NB4 (cell line): ENCODE measurements at regions not wholly inside any gene's neighbourhood (a gene's known extent, or its start where the extent isn't known, plus 50 kb on each side); places are given as distances from the start of the nearest gene placed in this dataset.
A peak's percentile ranks its signal among the peaks of the same experiment; 100 is the strongest.

ENCODE experiments used
- DNase-seq: peaks from one replicate; pipeline ENCODE4 v3.0.0; 2010; ENCODE audit warnings: low read depth
- H3K4me3 ChIP-seq: one replicate; pipeline ENCODE4 v1.5.1; 2011; ENCODE audit warnings: mild to moderate bottlenecking, low read depth, low read length, moderate library complexity
- MYC ChIP-seq: IDR thresholded peaks from 2 replicates; pipeline ENCODE4 v1.6.1; 2011; ENCODE audit warnings: low read depth, low read length
- POLR2A ChIP-seq: IDR thresholded peaks from 2 replicates; pipeline ENCODE4 v1.6.1; 2011; ENCODE audit warnings: mild to moderate bottlenecking; ENCODE audit not compliant: insufficient read length; ENCODE audit errors: extremely low read depth
- TF ChIP-seq, protein P1 (sequence below): IDR thresholded peaks from 2 replicates; pipeline ENCODE4 v1.6.1; 2011; ENCODE audit warnings: low read depth, low read length
- TF ChIP-seq, protein P2 (sequence below): IDR thresholded peaks from one replicate; pipeline ENCODE4 v1.5.1; 2012; ENCODE audit warnings: low read depth, low read length

- H3K4me3 ChIP-seq, result no peak overlapping the region
- TF ChIP-seq, protein P1, sequence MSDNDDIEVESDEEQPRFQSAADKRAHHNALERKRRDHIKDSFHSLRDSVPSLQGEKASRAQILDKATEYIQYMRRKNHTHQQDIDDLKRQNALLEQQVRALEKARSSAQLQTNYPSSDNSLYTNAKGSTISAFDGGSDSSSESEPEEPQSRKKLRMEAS, result no peak
- TF ChIP-seq MYC (no peak), POLR2A (no peak)
- TF ChIP-seq, protein P2, sequence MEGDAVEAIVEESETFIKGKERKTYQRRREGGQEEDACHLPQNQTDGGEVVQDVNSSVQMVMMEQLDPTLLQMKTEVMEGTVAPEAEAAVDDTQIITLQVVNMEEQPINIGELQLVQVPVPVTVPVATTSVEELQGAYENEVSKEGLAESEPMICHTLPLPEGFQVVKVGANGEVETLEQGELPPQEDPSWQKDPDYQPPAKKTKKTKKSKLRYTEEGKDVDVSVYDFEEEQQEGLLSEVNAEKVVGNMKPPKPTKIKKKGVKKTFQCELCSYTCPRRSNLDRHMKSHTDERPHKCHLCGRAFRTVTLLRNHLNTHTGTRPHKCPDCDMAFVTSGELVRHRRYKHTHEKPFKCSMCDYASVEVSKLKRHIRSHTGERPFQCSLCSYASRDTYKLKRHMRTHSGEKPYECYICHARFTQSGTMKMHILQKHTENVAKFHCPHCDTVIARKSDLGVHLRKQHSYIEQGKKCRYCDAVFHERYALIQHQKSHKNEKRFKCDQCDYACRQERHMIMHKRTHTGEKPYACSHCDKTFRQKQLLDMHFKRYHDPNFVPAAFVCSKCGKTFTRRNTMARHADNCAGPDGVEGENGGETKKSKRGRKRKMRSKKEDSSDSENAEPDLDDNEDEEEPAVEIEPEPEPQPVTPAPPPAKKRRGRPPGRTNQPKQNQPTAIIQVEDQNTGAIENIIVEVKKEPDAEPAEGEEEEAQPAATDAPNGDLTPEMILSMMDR, result no peak
- peak; percentile 32 for DNase-seq
Measured at GRCh38 chr1:199460933-199461332, 566.6 kb upstream of the NR5A2 start.

GRCh38 chr1:199463521-199464127 lies 563.9 kb upstream of the NR5A2 start:
- no peak overlapping the region for H3K4me3 ChIP-seq
- TF ChIP-seq, protein P2, result peak; percentile 60
- TF ChIP-seq POLR2A, result no peak
- TF ChIP-seq, protein P1, result peak; percentile 51; the same call in 1 of the 2 replicates
- peak; percentile 79 for DNase-seq

- TF ChIP-seq MYC (no peak), POLR2A (no peak)
- TF ChIP-seq, protein P2, result no peak
- TF ChIP-seq, protein P1, result no peak
- no peak overlapping the region for H3K4me3 ChIP-seq
- DNase-seq, result no peak
Measured at GRCh38 chr1:199466961-199467360, 560.5 kb upstream of the NR5A2 start.

DNA sequence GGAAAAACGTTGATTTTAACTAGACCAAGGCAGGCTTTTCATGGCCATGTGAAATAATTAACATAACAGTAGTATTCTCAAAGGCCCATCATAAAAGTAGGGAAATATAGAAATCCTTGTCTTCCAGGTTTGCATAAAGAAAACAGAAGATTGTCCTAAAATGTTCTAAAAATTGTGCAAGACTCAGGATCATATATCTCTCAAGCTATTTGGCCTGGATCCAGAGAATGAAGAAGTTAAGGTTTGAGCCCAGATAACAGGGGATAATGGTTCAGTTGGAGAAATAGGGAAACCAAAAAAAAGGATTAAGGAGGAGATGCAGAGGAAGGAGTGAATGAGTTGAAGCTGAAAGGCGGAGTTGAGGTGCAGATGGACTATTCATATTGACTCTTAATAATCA lies 555.5 kb upstream of the NR5A2 start:
- no peak overlapping the region for H3K4me3 ChIP-seq
- TF ChIP-seq POLR2A (no peak), MYC (no peak)
- TF ChIP-seq, protein P1, result no peak
- TF ChIP-seq, protein P2, result no peak
- DNase-seq, result no peak

DNA sequence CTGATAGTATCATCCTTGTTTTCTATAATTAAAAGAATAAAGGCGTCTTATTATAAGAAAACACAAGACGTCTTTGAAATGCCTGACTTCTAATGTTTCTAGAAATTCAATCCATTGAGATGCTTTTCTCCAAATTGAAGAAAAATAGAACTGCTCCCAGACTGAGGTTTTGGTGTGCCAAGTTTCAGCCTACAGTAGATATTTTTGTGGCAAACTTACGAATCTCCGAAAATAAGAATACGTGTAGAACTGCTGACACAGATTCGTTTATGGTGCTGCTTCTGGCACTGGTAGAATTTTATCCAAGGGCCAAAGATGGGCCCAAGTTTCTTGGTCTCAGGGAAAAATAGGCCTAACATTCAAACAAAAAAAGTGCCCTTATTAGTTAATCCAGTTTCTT lies 554.5 kb upstream of the NR5A2 start:
- no peak overlapping the region for H3K4me3 ChIP-seq

More for the DNA sequence above, 554.5 kb upstream of the NR5A2 start:
- DNase-seq, result no peak
- TF ChIP-seq MYC (no peak), POLR2A (no peak)
- TF ChIP-seq, protein P2, result no peak
- TF ChIP-seq, protein P1, result no peak
